Activated CD8-positive, alpha-beta memory T cell treated with anti-CD3 and anti-CD28 coated beads, Interleukin-2, amount 10 ng/mL, durations not matched to agents 7 days and 5 days (primary cell): ENCODE measurements at regions not wholly inside any gene's neighbourhood (a gene's known extent, or its start where the extent isn't known, plus 50 kb on each side); places are given as distances from the start of the nearest gene placed in this dataset.
"Not testable (repeated sequence)": the region's sequence is repeated elsewhere in the genome, so short reads cannot be mapped to it uniquely, and the experiment has no call there.

ENCODE experiments used
- ATAC-seq: fragments of 150-1000 bp; cut with Tn5 transposase; one replicate; pipeline ENCODE4 v1.10.0; 2021; ENCODE audit warnings: moderate library complexity
- CTCF ChIA-PET: fragments of 350-600 bp; sonication (Branson Sonifier 250); formaldehyde crosslinking; loops from one replicate; lab custom pipeline; 2021; ENCODE audit warnings: antibody characterized with exemption; lab: Charles Lee
- DNase-seq: peaks from one replicate; pipeline ENCODE4 v3.0.0-alpha.2; 2020
- H3K27ac Mint-ChIP-seq: one replicate; pipeline ENCODE4 v1.8.0; 2021; ENCODE audit warnings: mild to moderate bottlenecking, mixed read lengths
- H3K27me3 Mint-ChIP-seq: one replicate; pipeline ENCODE4 v1.8.0; 2021; ENCODE audit warnings: mixed read lengths
- H3K36me3 Mint-ChIP-seq: one replicate; pipeline ENCODE4 v1.8.0; 2021; ENCODE audit warnings: mild to moderate bottlenecking, mixed read lengths
- H3K4me1 Mint-ChIP-seq: one replicate; pipeline ENCODE4 v1.8.0; 2021; ENCODE audit warnings: mixed read lengths
- H3K4me3 Mint-ChIP-seq: one replicate; pipeline ENCODE4 v1.8.0; 2021; ENCODE audit warnings: mild to moderate bottlenecking, moderate library complexity, mixed read lengths
- H3K9me3 Mint-ChIP-seq: one replicate; pipeline ENCODE4 v1.8.0; 2022; ENCODE audit warnings: low read depth, mixed read lengths

GRCh38 chr6:69450493-69450892 lies 346.3 kb downstream of the LMBRD1 start:
- H3K4me3 Mint-ChIP-seq, H3K9me3 Mint-ChIP-seq, DNase-seq, H3K27ac Mint-ChIP-seq, ATAC-seq, H3K36me3 Mint-ChIP-seq, H3K27me3 Mint-ChIP-seq, H3K4me1 Mint-ChIP-seq, CTCF ChIA-PET: not testable (repeated sequence)

- Mint-ChIP-seq H3K27me3 (no peaks in the 10 kb centered on the region), H3K36me3 (no peaks in the 10 kb centered on the region), H3K4me3 (no peak overlapping the region), H3K27ac (no peak overlapping the region), H3K9me3 (peaks cover 4% of the 10 kb centered on the region), H3K4me1 (no peaks in the 10 kb centered on the region)
- ATAC-seq, result no peak
- DNase-seq, result no peak
- CTCF ChIA-PET, result no interaction called here
Observed at GRCh38 chr6:69449887-69450286, 346.9 kb downstream of the LMBRD1 start.
